Urinary bladder (tissue), 3 donors: ENCODE measurements at regions not wholly inside any gene's neighbourhood (a gene's known extent, or its start where the extent isn't known, plus 50 kb on each side); places are given as distances from the start of the nearest gene placed in this dataset.

Experiments used
- DNase-seq: peaks from one replicate; pipeline ENCODE4 v3.0.0-alpha.2; 2015; ENCODE audit errors: extremely low spot score
- H3K27ac ChIP-seq: one replicate; pipeline ENCODE4 v1.5.1; 2013; ENCODE audit warnings: low read depth, mild to moderate bottlenecking, moderate library complexity
- H3K36me3 ChIP-seq: one replicate; pipeline ENCODE4 v1.6.1; 2013; ENCODE audit warnings: mild to moderate bottlenecking, moderate library complexity; ENCODE audit not compliant: insufficient read depth
- H3K4me1 ChIP-seq: one replicate; pipeline ENCODE4 v1.6.1; 2013; ENCODE audit warnings: mild to moderate bottlenecking, moderate library complexity; ENCODE audit not compliant: insufficient read depth
- H3K4me3 ChIP-seq: one replicate; pipeline ENCODE4 v1.5.1; 2013; ENCODE audit warnings: low read depth, low read length
- WGBS: extraction: QIAGEN DNeasy Blood & Tissue Kit; methylation state at CpG from one replicate; pipeline ENCODE4 v1.1.7; 2013; 5-methylcytosine and 5-hydroxymethylcytosine counted together
- donor health status: healthy with polysubstance abuse.
- donor health status: healthy.

DNA sequence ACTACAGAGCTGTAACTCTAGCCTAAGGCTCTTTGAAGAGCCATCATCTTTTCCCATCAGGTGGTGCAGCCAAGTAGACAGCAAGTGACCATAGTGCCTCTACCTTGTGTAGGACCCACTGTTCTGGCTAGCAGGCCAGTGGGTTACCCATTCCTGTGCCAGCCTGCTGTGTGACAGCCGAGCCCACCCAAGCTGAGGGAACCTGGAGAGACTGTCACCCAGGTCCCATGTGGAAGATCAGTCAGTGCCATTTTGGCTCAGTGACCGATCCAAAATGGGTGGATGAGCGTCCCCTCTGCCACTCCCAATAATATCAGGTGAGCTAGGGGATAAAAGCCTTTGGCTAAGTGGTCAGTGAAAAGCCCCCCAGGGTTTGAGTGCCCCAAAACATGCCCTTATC lies 417.9 kb downstream of the MATN1 start:
- WGBS: 76% methylated on average over 3 of the region's 3 CpGs
- H3K27ac ChIP-seq: no peak overlapping the region
- no peak for DNase-seq

DNA sequence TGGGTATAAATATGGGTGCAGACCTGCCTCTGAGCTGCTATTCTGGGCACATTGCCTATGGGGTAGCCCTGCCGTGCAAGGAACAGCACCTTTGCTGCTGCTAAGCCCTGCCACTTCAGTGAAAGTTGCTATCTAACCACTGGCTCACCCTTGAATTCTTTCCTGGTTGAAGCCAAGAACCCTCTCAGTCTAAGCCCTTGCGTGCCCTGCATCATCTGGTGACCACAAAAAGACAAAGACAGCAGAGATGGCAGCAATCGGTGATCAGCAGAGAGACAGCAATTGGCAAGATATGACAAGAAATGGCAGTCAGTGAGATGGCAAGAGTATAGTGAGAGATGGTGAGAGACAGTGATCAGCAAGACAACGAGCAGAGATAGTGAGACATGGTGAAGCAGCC lies 418.3 kb downstream of the MATN1 start:
- 77% methylated on average over 4 of the region's 4 CpGs for WGBS

More for the DNA sequence above, 417.9 kb downstream of the MATN1 start:
- H3K4me3 ChIP-seq: no peak overlapping the region
- H3K36me3 ChIP-seq: no peaks in the 10 kb centered on the region
- no peaks in the 10 kb centered on the region for H3K4me1 ChIP-seq

DNA sequence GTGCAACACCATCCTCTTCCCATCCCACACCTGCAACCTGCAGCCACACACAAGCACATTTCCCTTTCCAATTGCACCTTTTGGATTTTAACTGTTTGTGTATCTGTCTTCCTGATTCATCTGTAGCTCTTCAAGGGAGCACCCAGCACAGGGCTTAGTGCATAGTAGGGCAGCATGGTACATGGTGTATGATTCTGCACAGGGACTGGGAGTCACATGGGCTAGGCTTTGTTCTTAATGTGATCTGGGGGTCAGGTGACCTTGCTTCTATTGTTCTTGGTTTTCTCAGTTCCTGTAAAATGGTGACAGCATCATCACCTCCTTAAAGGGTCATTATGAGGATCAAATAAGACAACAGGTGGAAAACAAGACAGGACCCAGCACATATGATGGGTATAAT lies 419.3 kb downstream of the MATN1 start:
- Histone ChIP-seq H3K27ac (no peak overlapping the region), H3K4me3 (no peak overlapping the region), H3K36me3 (no peaks in the 10 kb centered on the region), H3K4me1 (no peaks in the 10 kb centered on the region)
- DNase-seq: no peak

More for the DNA sequence above, 418.3 kb downstream of the MATN1 start:
- Histone ChIP-seq H3K36me3 (no peaks in the 10 kb centered on the region), H3K4me1 (no peaks in the 10 kb centered on the region), H3K4me3 (no peak overlapping the region), H3K27ac (no peak overlapping the region)
- no peak for DNase-seq

DNA sequence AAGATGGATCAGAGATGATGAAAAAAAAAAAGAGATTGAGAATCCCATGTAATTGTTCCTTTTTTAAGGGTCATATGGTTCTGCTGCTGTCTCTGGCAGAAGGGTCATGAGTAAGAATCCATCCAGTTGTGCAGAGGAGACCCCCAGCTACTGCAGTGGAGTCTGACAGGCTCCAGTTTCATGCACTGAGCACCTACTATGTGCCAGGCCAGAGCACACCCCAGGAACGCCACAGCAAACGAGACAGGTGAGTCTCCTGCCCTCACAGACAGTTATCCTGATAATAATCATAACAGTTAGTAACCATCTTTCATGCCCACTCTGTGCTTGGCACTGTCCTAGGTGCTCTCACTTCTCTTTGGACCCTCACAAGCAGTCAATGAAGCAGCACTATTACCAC lies 420.0 kb downstream of the MATN1 start:
- no peak for DNase-seq
- Histone ChIP-seq H3K4me1 (no peaks in the 10 kb centered on the region), H3K4me3 (no peak overlapping the region), H3K27ac (no peak overlapping the region), H3K36me3 (no peaks in the 10 kb centered on the region)
- 89% methylated on average over 2 of the region's 2 CpGs for WGBS

DNA sequence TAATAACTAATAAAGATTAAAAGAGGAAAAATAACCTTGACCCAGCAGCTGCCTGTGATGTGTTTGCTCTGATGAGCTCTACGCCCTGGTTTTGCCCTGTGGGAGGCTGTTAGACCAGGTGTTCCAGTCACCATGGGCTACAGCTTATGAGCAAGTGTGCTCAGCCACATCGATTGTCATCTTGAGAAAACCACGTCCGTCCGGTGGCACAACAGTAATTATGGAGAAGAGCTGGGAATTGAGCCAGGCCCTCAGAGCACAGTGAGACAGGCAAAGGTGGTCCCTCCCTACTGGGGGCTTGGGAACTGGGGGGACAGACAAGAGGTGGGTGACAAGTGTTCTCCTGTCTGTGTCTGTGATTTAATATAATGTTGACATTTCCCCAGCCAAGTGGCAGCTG lies 420.5 kb downstream of the MATN1 start:
- WGBS: 71% methylated on average over 5 of the region's 5 CpGs
- no peak overlapping the region for H3K27ac ChIP-seq
- H3K4me3 ChIP-seq: no peak overlapping the region
- DNase-seq: no peak
- no peaks in the 10 kb centered on the region for H3K36me3 ChIP-seq
- no peaks in the 10 kb centered on the region for H3K4me1 ChIP-seq

DNA sequence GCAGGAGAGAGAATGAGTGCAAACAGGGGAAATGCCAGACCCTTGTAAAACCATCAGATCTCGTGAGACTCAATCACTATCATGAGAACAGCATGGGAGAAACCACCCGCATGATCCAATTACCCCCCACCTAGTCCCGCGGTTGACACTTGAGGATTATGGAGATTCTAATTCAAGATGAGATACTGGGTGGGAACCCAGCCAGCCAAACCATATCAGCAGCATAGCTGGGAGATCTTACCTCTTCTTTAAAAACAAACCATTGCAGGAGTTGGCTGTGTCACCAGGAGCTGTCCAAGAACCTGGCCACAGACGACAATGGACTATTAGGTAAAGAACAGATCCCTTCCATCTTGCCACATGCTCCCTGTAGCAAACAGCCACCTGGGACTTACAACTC lies 422.7 kb downstream of the MATN1 start:
- Histone ChIP-seq H3K36me3 (no peaks in the 10 kb centered on the region), H3K27ac (no peak overlapping the region), H3K4me3 (no peak overlapping the region), H3K4me1 (no peaks in the 10 kb centered on the region)
- 57% methylated on average over 5 of the region's 5 CpGs for WGBS
- DNase-seq: no peak

GRCh38 chr1:30299393-30299792 lies 424.0 kb downstream of the MATN1 start:
- Histone ChIP-seq H3K4me1 (no peaks in the 10 kb centered on the region), H3K4me3 (no peak overlapping the region), H3K27ac (no peak overlapping the region), H3K36me3 (no peaks in the 10 kb centered on the region)
- 90% methylated on average over 2 of the region's 2 CpGs for WGBS
- no peak for DNase-seq

DNA sequence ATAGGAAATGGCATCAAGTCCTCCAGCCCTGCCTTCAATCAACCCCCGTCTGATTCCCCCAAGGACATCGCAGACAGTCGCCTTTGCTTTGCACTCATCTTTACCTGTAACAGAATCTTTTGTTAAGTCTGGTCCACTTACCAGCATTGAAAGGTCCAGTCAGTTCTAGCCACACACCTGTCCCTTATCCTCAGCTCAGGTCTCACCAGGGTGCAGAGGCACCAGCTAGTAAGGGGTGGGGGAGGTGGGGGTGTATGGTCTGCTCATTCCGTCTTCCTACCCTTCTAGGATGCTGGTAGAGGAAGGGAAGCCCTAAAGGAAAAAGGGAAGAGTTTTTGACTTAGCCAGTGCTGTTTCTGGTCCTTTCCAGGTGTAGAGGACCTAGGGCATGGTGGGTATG lies 427.7 kb downstream of the MATN1 start:
- WGBS: 90% methylated on average over 4 of the region's 4 CpGs
- no peaks in the 10 kb centered on the region for H3K36me3 ChIP-seq
- H3K4me3 ChIP-seq: no peak overlapping the region
- H3K27ac ChIP-seq: no peak overlapping the region
- no peak for DNase-seq
- H3K4me1 ChIP-seq: no peaks in the 10 kb centered on the region

DNA sequence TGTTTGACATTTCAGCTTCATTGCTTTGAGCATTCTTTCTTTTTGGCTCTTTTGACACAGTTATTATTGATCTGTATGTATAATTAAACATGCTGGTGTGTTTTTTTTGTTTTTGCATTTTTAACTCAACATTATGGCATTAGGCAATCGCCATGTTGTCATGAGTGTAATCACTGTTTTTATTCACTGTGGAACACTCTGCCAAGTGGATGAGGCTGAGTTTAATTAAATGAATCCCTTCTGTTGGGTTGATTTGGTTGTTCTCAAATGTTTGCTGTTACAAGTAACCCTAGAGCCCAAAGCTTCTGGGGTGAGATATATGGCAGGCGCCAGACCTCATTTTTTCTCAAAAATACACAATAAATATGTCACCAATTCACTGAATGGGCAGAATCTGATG lies 428.1 kb downstream of the MATN1 start:
- no peak for DNase-seq
- 83% methylated on average over 2 of the region's 2 CpGs for WGBS
- Histone ChIP-seq H3K4me3 (no peak overlapping the region), H3K4me1 (no peaks in the 10 kb centered on the region), H3K27ac (no peak overlapping the region), H3K36me3 (no peaks in the 10 kb centered on the region)

GRCh38 chr1:30294508-30294907 lies 428.9 kb downstream of the MATN1 start:
- no peak overlapping the region for H3K27ac ChIP-seq
- H3K36me3 ChIP-seq: no peaks in the 10 kb centered on the region
- 56% methylated on average over 1 of the region's 1 CpG for WGBS

GRCh38 chr1:30292451-30292850 lies 430.9 kb downstream of the MATN1 start:
- Histone ChIP-seq H3K36me3 (no peaks in the 10 kb centered on the region), H3K27ac (no peak overlapping the region), H3K4me1 (no peaks in the 10 kb centered on the region), H3K4me3 (no peak overlapping the region)
- 68% methylated on average over 3 of the region's 3 CpGs for WGBS
- DNase-seq: no peak

More at GRCh38 chr1:30294508-30294907, 428.9 kb downstream of the MATN1 start:
- no peak for DNase-seq
- H3K4me1 ChIP-seq: no peaks in the 10 kb centered on the region
- H3K4me3 ChIP-seq: no peak overlapping the region

DNA sequence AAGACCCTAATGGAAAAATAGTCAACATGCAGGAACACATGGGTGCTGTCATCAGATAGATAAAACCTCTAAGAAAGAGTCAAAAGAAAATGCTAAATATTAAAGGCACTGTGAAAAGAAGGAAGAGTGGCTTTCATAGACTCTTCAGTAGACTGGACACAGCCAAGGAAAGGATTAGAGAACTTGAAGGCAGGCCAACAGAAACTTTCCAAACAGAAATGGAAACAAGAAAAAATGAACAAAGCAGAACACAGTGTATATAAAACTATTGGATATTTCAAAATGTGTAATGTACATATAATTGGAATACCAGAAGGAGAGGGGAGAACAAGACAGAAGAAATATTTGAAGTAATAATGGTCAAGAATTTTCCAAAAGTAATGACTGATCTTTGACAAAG lies 431.9 kb downstream of the MATN1 start:
- H3K4me3 ChIP-seq: no peak overlapping the region
- H3K36me3 ChIP-seq: no peaks in the 10 kb centered on the region
- no peak overlapping the region for H3K27ac ChIP-seq
- no peak for DNase-seq
- no peaks in the 10 kb centered on the region for H3K4me1 ChIP-seq

DNA sequence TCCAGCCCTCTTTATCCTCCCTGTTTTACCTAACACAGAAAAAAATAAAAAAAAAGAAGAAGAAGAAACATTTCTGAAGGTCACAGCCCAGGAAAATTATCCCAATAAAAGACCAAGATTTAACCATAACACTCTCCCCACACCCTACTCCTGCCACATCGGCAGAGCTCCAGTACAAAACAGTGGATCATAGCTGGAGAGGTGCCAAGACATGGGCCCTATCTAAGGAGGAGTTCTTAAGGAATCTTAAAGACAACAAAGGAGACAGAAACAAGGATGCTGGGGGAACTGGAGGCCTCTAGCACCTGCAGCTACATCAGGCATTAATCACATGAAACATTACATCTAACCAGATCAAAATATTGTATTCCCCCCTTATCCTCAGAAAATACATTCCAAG lies 432.8 kb downstream of the MATN1 start:
- WGBS: 22% methylated on average over 1 of the region's 1 CpG
- DNase-seq: no peak
- Histone ChIP-seq H3K4me1 (no peaks in the 10 kb centered on the region), H3K36me3 (no peaks in the 10 kb centered on the region), H3K4me3 (no peak overlapping the region), H3K27ac (no peak overlapping the region)

DNA sequence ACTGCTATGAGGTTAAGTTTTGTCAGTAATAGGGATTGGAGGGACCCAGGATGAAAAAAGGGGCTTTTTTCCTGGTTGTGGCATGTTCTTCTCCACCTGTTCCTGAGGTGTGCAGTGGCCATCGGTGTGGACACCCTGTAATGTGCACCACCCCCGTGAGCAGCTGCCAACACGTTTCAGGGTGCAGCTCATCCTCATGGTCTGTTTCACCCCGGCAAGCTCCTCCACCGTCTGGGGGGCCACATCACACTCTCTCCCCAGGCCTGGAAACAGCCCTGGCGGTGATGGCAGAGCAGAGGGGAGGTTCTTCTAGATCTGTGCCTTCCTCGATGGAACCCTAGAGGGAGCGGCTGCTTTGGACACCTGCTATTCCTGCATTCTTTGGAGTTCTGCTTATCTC lies 435.4 kb downstream of the MATN1 start:
- no peak for DNase-seq
- no peak overlapping the region for H3K27ac ChIP-seq
- H3K36me3 ChIP-seq: no peaks in the 10 kb centered on the region
- H3K4me1 ChIP-seq: no peaks in the 10 kb centered on the region
- 90% methylated on average over 8 of the region's 8 CpGs for WGBS
- no peak overlapping the region for H3K4me3 ChIP-seq

DNA sequence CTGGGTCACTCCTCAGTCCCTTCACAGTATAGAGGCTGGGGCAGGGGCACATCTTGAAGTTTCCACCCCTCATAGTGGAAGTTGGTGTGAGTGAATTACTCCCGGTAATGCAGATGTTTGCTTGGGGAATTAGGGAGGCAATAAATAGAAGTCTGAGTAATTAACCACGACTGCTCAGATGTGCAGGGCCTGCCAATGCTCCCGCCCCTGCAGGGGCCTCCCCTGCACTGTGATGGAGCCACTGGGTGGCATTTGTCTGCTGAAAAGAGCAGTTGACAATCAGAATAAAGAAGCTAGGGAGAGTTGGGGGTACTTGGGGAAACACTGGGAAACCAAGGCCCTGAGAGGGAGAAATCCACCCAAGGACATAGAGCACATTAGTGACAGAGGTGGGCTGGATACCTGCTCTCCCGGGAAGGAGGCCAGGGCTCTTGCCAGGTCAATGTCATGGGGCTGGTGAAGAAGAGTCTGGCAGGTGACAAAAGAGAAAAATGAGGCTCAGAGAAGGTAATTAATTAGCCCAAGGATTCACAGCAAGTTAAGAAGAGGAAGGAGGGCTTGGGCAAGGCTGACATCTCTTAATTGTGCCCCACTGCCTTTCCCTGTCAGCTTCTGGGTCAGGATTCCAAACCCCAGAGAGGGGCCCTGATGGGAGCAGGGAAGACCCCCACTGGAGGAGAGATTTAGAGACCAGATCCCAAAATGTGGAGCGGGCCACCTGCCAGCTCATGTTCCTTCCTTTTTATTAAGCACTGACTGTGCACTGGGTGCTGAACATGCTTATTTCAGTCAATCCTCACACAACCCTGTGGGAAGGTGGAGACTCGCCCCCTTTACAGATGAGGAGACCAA lies 436.2 kb downstream of the MATN1 start:
- Histone ChIP-seq H3K4me3 (no peak overlapping the region), H3K4me1 (no peaks in the 10 kb centered on the region), H3K27ac (no peak overlapping the region), H3K36me3 (no peaks in the 10 kb centered on the region)
- 60% methylated on average over 6 of the region's 6 CpGs for WGBS
- DNase-seq: no peak
